GM12878 (cell line): ENCODE measurements at regions not wholly inside any gene's neighbourhood (a gene's known extent, or its start where the extent isn't known, plus 50 kb on each side); places are given as distances from the start of the nearest gene placed in this dataset.

Experiments used
- ATAC-seq: fragments of 200-7000 bp; cut with Tn5 transposase; 3 replicates; pipeline ENCODE4 v1.9.1; 2020; ENCODE audit warnings: mild to moderate bottlenecking, moderate library complexity
- BruUV-seq: library from RNA; stranded (reverse); fragments of 400-500 nt; replicated peaks from 2 replicates; lab custom pipeline; 2021; lab: Mats Ljungman, UMichigan
- CTCF ChIA-PET: fragments of 300-600 bp; sonication (Branson Sonifier 250); formaldehyde crosslinking; extraction: SDS; loops from one replicate; lab custom pipeline; 2021; ENCODE audit warnings: inconsistent platforms; lab: Yijun Ruan, JAX
- POLR2A ChIA-PET: fragments of 350-600 bp; formaldehyde crosslinking; extraction: SDS; loops from one replicate; lab custom pipeline; 2021; ENCODE audit warnings: inconsistent platforms; lab: Charles Lee
- RAD21 ChIA-PET: fragments of 300-600 bp; sonication (Branson Sonifier 250); formaldehyde crosslinking; loops from one replicate; lab custom pipeline; 2023; ENCODE audit warnings: antibody characterized with exemption; ENCODE audit not compliant: unreplicated experiment; lab: Charles Lee
- SMC1A ChIA-PET: fragments of 300-600 bp; sonication (Branson Sonifier 250); formaldehyde crosslinking; loops from one replicate; lab custom pipeline; 2023; ENCODE audit not compliant: unreplicated experiment, uncharacterized antibody; lab: Charles Lee
- DNase-seq: peaks from one replicate; pipeline ENCODE4 v3.0.0-alpha.2; 2011; ENCODE audit warnings: low read depth, low spot score
- FAIRE-seq: peaks from 3 replicates; lab custom pipeline; 2011; peaks lifted over from hg19 to GRCh38; lab: Jason Lieb, UNC
- H2AFZ ChIP-seq: 2 replicates; pipeline ENCODE4 v1.6.0; 2011; ENCODE audit warnings: low read depth, low read length, control low read depth; ENCODE audit not compliant: control insufficient read depth
- H3K27ac ChIP-seq: 2 replicates; pipeline ENCODE4 v1.5.1; 2011; ENCODE audit warnings: control low read depth; ENCODE audit not compliant: control insufficient read depth, insufficient read depth
- H3K27me3 ChIP-seq, 2 experiments: replicated peaks in 1 of 2; 2 replicates each; pipeline versions ENCODE4 v1.6.0 to v1.6.1; 2011; ENCODE audit warnings: low read length in 1 of 2; ENCODE audit not compliant: control insufficient read depth in 2 of 2, insufficient read depth in 2 of 2
- H3K36me3 ChIP-seq, 2 experiments: 2 replicates each; pipeline ENCODE4 v1.5.1; 2011; ENCODE audit warnings: low read length in 1 of 2; ENCODE audit not compliant: control insufficient read depth in 2 of 2, insufficient read depth in 2 of 2
- H3K4me1 ChIP-seq: 2 replicates; pipeline ENCODE4 v1.6.1; 2011; ENCODE audit warnings: mild to moderate bottlenecking, low read length, moderate library complexity, mixed read lengths; ENCODE audit not compliant: control insufficient read depth, insufficient read depth
- H3K4me2 ChIP-seq: 2 replicates; pipeline ENCODE4 v1.6.0; 2011; ENCODE audit warnings: control low read depth; ENCODE audit not compliant: control insufficient read depth, insufficient read depth
- H3K4me3 ChIP-seq: fragments of 200-600 bp; sonication (generic); 2 replicates; pipeline ENCODE4 v1.5.1; 2016
- H3K79me2 ChIP-seq: 2 replicates; pipeline ENCODE4 v1.6.0; 2011; ENCODE audit warnings: low read length; ENCODE audit not compliant: control insufficient read depth, insufficient read depth
- H3K9ac ChIP-seq: 2 replicates; pipeline ENCODE4 v1.8.0; 2011; ENCODE audit warnings: low read length, control low read depth, mixed read lengths; ENCODE audit not compliant: control insufficient read depth, insufficient read depth
- H3K9me3 ChIP-seq: replicated peaks from 3 replicates; pipeline ENCODE4 v1.5.1; 2011; ENCODE audit warnings: mild to moderate bottlenecking, low read length; ENCODE audit not compliant: control insufficient read depth, insufficient read depth
- H4K20me1 ChIP-seq: 2 replicates; pipeline ENCODE4 v1.6.0; 2011; ENCODE audit not compliant: control insufficient read depth, insufficient read depth
- GABPA ChIP-seq: IDR thresholded peaks from 2 replicates; pipeline ENCODE4 v1.6.1; 2014; ENCODE audit warnings: antibody characterized with exemption, low read depth, mild to moderate bottlenecking, inconsistent platforms
- MTA2 ChIP-seq: fragments of 450-650 bp; IDR thresholded peaks from 2 replicates; pipeline ENCODE4 v1.6.1; 2016; ENCODE audit warnings: low read depth, mild to moderate bottlenecking, moderate library complexity
- NR2C2 ChIP-seq: IDR thresholded peaks from 2 replicates; pipeline ENCODE4 v1.6.1; 2011; ENCODE audit warnings: borderline replicate concordance, low read depth; ENCODE audit not compliant: control insufficient read depth, insufficient read length
- NR2F1 ChIP-seq: fragments of 450-650 bp; conservative IDR thresholded peaks from 2 replicates; pipeline ENCODE4 v1.6.1; 2017; ENCODE audit warnings: mild to moderate bottlenecking
- STAT3 ChIP-seq: IDR thresholded peaks from 2 replicates; pipeline ENCODE4 v1.6.1; 2011; ENCODE audit warnings: low read depth, low read length, improper control_type of control experiment
- SUPT20H ChIP-seq: IDR thresholded peaks from 2 replicates; pipeline ENCODE4 v1.6.1; 2011; ENCODE audit warnings: low read depth, mild to moderate bottlenecking, low read length, moderate library complexity, borderline replicate concordance; ENCODE audit not compliant: control insufficient read depth
- ZNF217 ChIP-seq: fragments of 450-650 bp; IDR thresholded peaks from 2 replicates; pipeline ENCODE4 v1.6.1; 2017; ENCODE audit warnings: antibody characterized with exemption, mild to moderate bottlenecking
- ZSCAN29 ChIP-seq: fragments of 450-650 bp; IDR thresholded peaks from 2 replicates; pipeline ENCODE4 v1.6.1; 2017; ENCODE audit warnings: mild to moderate bottlenecking, moderate library complexity
- WGBS: methylation state at CpG from one replicate; pipeline ENCODE4 v1.1.6; 2016; ENCODE audit warnings: low lambda C conversion rate; ENCODE audit not compliant: insufficient replicate concordance, insufficient coverage; ENCODE audit errors: missing lambda C conversion rate; 5-methylcytosine and 5-hydroxymethylcytosine counted together
- in situ Hi-C: fragments of 300-500 bp; cut with MboI; formaldehyde crosslinking; loops from 9 replicates; pipeline ENCODE4 v1.14.3; 2018; ENCODE audit warnings: mixed read lengths
- intact Hi-C: fragments of 100-400 bp; cut with micrococcal nuclease; formaldehyde crosslinking; loops from one replicate; pipeline ENCODE4 v1.14.2; 2022; ENCODE audit not compliant: unreplicated experiment
- TF ChIP-seq, protein P1 (sequence below): fragments of 450-650 bp; IDR thresholded peaks from 2 replicates; pipeline ENCODE4 v1.6.1; 2016; ENCODE audit warnings: mild to moderate bottlenecking

DNA sequence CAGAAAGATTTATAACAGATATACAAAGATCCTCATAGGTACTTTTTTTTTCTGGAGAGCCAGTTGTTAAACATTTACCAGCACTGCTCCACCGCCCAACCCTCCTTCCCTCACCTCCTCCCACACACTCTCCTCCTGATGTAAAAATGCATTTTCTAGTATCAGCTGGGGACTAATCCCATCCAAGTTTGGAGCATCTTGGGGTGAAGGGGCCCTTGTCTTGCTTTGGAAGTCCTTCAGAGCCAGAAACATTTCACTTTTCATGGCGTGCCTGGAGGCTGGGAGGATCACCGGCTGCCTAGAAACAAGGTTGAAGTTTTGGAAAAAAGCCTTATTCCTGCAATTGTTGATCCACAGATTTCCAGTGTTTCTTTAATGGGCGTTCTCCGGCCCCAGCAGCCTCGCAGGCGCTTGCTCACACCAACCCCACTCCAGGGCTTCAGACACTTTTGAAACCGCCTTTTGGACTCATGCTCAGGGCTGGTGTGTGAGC is 165.1 kb upstream of the AFDN start:
- Histone ChIP-seq H3K4me3 (no peak overlapping the region), H2AFZ (no peak overlapping the region), H3K4me1 (no peaks in the 10 kb centered on the region), H3K27me3 (no peaks in the 10 kb centered on the region), H3K4me2 (no peak overlapping the region), H3K9me3 (no peaks in the 10 kb centered on the region), H3K9ac (no peak overlapping the region), H4K20me1 (no peaks in the 10 kb centered on the region), H3K36me3 (no peaks in the 10 kb centered on the region), H3K79me2 (no peaks in the 10 kb centered on the region), H3K27ac (no peak overlapping the region)
- no peak for TF ChIP-seq SUPT20H
- no peak for TF ChIP-seq ZSCAN29
- TF ChIP-seq NR2F1 = no peak
- TF ChIP-seq ZNF217 = no peak
- TF ChIP-seq, protein P1, sequence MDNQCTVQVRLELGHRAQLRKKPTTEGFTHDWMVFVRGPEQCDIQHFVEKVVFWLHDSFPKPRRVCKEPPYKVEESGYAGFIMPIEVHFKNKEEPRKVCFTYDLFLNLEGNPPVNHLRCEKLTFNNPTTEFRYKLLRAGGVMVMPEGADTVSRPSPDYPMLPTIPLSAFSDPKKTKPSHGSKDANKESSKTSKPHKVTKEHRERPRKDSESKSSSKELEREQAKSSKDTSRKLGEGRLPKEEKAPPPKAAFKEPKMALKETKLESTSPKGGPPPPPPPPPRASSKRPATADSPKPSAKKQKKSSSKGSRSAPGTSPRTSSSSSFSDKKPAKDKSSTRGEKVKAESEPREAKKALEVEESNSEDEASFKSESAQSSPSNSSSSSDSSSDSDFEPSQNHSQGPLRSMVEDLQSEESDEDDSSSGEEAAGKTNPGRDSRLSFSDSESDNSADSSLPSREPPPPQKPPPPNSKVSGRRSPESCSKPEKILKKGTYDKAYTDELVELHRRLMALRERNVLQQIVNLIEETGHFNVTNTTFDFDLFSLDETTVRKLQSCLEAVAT = no peak
- no peak for TF ChIP-seq MTA2
- TF ChIP-seq NR2C2 = no peak
- no peak for TF ChIP-seq STAT3
- TF ChIP-seq GABPA = no peak
- intact Hi-C loops = no loop called here
- FAIRE-seq (no peak), ATAC-seq (no peak), DNase-seq (no peak)
- RAD21 ChIA-PET = no interaction called here
- BruUV-seq = no TSS peak
- POLR2A ChIA-PET = no interaction called here
- 34% methylated on average over 8 of the region's 8 CpGs for WGBS
- CTCF ChIA-PET = no interaction called here
- in situ Hi-C loops = no loop called here
- SMC1A ChIA-PET = no interaction called here
